ENCODE measurements at regions not wholly inside any gene's neighbourhood (a gene's known extent, or its start where the extent isn't known, plus 50 kb on each side); places are given as distances from the start of the nearest gene placed in this dataset.

DNA sequence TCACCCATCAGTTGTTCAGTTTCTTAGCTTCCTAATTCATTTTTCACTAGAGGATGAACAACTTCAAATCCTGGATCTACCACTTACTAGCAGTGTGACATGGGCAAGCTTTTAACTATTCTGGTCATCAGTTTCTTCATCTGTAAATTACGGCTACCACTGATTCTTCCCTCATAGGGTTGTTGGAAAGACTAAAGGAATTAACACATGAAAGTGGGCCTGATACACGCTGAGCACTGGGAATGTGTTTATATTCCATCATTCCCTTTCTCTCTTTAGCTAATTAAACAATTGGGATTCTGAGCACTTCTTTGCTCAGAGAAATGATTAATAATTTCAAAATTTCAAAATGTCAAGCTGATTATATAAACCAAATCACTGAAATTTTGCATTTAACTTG, 862.3 kb upstream of the GCFC2 start:
- no peak for DNase-seq

DNA sequence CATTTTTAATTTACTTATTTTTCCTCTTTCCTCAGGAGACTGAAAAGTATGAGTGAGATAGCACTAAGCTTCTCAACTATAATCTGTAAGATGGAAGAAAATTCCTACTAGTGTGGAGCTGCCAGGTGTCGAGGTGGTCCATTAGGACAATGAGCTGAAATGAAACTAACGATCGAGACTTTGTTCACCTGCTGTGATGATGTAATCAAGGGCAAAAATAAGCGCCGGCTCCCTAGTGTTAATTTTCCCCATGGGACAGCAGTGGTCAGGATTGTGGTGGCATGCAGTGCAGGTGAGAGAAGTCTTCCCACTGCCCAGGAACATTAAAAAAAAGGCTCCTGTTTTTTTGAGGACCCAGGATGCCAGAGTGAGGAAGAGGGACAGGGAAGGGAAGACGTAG, 859.1 kb upstream of the GCFC2 start:
- no peak for DNase-seq

DNA sequence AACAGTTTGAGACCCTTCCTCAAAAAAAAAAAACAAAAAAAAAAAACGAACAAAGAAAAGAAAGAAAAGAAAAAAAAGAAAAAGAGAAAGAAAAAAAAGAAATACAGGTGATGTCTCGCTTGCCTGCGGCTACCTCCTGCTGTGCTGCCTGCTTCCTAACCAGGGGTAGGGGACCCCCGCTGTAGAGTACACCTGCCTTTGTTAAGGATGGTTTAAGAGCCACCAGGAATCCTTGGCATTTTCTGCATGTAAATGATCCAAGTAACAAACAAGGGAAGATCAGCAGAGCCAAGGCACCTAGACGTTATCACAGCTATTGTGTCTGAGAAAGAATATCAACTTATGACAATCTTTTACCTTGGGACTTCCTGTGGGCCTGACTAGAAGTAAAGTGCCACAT, 856.8 kb upstream of the GCFC2 start:
- DNase-seq = no peak

DNA sequence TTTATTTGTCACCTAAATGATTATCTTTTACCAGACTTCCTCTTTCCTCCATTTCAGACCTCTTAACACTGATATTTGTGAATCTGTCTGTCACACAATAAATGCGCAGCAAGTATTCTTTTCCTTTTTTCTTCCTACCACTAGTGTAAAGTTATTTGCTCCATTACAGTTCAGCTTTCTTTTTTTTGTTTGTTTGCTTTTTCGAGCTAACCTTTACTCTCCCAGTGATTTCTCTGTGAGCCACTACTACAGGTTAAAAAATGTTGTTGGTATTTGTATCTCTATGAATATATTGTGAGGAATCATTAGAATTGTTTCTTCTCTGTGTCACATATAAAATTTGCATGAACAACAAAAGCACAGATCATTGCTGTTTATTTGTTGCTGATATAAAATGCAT, 854.0 kb upstream of the GCFC2 start:
- DNase-seq = no peak

DNA sequence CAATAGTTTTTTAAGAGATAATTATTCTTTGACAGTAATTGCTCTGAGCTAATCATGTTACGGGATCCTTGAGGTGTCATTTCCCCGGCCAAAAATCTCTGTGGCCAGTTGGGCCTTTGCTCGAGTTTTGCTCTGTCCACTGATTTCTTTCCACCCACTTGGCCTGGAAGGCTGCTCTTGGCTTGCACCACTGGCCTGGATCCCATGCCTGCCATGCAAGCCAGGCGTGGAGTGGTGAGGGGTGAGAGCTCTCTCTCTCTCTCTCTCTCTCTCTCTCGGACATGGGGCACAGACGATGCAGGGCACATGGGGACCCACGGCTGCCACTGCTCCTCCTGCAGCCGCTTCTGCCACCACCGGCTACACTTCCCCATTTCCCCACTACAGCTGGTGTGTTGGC, 853.0 kb upstream of the GCFC2 start:
- no peak for DNase-seq

DNA sequence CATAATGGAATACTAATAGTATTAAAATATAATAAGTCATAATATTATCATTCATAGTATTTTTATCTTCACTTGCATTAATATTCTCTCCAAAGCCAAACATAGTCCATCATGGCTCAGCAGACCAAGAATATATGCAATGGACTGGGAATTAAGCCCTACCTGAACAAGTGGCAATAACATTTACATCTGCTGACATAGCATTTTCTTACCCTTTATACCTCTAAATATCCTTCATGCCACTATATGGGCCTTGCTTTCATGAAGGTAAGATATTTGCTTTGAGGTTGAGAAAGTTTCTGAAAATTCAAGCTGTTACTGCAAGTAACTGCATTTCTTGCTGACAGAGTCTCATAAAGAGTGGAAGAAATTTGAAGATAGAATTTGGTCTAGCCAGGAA, 847.4 kb upstream of the GCFC2 start:
- DNase-seq = no peak

DNA sequence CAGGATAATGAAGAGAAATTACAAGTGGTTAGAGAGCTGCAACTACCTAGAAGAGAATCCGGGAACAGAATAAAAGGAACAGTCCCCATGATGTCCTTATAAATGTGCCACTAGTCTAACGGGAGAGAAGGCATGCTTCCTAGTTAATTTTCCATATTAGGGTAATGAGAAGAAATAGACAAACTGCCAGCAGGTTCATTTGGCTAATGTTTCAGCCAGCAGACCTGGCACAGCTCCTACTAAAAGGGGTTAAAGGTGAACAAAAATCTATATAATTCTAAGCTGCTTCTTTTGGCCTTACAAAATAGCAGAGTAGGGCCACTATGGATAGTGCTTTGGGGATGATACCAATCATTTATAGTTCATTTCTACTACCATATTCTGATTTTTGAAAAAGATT, 845.3 kb upstream of the GCFC2 start:
- no peak for DNase-seq

DNA sequence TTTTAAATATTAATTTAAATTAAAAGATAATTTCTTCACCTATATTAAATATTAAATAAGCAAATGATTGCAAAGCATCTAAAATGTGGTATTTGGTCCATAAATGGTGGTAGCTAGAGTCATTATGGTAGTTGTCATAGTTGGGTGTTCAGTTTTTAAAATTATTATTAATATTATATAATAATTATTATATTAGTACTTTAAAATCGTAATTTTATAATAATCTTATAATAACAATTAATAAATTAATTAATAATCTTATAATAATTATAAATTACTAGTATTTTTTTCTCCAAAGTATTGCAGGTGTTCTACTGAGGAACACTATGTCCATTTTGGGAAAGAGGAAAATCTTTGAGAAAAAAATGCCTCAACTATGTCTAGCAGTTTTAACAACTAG, 835.5 kb upstream of the GCFC2 start:
- DNase-seq = no peak

DNA sequence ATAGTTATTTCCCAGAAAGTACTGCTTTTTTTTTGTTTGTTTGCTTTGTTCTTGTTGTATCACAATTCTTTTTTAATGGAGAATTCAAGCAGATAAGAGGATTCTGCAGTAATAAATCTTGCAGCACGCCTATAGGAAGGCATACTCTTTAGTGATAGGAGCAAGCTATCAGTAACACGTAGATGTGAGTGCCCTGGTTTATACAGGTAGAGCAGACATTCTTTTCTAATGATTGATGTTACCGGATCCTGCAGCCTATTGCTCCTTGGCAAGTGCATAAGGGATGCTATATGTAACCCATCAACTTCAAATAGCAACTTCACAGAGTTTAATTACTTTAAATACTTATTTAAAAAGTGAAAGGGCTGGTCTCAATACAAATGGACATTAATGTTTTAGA, 834.2 kb upstream of the GCFC2 start:
- DNase-seq = no peak

DNA sequence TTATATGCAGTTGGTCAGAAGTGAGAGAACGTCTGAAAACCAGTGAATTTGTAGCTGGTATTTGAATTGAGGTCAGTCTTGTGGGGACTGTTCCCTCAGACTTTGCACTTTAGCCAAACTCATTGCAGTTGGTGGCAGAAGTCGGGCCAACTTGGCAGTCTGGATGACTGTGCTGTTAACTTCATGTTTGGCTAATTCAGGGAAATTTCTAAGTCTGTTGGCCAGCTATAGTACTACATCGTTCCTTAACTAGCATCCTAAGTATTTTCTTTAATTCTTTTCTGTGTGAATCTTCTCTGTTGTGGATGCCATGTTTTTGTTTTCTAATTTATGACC, 806.8 kb upstream of the GCFC2 start:
- no peak for DNase-seq

DNA sequence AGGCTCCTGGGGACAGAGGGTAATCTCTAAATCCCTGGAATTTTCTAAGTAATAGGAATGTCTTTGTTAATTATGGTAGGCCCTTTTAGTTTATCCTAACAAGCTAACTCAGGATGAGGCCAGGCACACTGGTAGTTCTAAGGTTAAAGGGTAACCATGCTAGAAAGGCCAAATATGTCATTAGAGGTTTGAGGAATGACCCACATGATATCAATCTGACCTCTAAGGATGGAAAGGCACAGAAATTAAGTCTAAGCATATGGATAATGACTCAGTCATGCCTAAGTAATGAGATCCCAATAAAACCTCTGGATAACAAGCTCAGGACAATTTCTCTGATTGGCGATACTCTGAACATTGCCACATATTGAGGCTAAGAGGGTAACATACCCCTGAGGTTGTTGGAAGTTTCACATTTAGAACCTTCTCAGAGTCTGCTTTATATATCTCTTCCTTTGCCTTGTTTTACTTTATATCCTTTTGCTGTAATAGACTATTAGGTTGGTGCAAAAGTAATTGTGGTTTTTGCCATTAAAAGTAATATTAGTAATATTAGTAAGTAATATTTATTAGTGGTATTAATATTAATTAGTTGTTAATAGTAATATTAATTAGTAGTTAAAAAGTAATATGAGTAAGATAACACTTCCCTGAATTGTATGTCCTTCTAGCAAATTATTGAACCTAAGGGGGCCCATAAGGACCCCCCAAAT, 806.3 kb upstream of the GCFC2 start:
- no peak for DNase-seq

DNA sequence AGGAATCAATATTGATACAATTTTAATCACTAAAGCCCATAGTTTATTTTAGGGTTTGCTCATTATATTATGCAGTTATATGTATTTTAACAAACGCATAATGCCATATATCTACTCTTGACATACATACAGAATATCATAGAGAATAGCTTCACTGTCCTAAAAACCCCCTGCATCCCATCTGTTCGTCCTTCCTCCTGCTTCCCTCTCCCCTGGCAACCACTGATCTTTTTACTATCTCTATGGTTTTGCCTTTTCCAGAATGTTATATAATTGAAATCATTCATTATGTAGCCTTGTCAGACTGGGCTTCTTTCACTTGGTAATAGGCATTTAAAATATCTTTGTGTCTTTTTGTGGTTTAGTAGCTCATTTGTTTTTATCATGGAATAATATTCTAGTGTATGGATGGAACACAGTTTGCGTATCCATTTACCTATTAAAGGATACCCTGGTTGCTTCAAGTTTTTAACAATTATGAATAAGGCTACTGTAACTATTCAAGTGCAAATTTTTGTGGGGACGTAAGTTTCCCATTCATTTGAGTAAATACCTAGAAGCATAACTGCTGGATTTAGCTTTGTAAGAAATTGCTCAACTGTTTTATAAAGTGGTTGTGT, 801.6 kb upstream of the GCFC2 start:
- no peak for DNase-seq

DNA sequence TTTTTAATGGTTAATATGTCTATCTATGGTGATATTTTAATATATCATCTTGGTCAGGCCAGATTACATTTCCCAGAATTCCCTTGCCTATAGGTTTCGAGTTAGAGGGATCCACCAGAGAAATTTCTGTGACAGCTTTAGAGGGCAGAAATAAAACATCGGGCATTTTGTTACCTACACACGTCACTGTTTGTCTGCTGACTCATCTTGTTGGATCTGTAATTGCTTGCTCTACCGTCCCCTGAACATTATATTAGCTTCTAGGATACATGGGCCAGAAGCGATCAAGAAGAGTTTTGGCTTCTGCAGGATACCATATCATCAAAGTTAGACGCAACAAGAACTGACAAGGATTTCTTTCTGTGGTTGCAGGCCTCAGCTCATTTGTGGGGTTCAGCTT, 795.8 kb upstream of the GCFC2 start:
- DNase-seq = no peak

DNA sequence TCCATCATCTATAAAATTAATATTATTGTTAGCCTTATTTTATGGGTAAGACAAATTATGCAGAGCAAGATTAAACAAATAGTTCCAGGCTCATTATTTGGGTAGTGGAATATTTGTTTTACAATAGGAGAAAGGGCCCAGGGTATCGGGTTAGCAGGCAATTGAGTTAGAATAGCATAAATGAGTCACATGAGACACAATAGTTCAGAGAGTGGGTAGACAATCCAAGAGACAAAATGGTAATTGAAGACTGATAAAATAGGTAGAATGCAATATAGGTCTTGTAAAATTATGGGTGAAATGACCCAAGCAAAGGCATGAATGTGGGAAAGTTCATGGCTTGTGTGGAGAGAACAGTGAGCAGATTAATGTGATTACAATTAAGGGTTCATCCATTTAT, 790.9 kb upstream of the GCFC2 start:
- no peak for DNase-seq

DNA sequence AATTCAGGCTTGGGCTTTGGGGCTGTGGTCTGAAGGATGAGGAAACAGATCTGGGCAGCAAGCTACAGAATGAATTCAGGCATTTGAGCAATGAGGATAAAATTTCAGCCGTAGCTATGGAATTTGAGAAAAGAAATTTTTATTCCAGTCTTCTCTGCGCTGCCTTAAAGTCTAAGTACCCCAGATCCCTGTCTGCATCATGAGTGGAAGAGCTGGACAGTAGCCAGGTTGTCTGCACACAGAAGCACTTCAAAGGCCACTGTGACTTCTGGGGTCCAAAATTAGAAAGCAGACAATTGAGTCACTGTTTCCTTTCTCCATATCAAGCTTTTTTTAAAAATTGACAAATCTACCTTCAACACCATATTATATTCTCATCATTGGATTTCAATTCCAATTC, 787.6 kb upstream of the GCFC2 start:
- DNase-seq = no peak

DNA sequence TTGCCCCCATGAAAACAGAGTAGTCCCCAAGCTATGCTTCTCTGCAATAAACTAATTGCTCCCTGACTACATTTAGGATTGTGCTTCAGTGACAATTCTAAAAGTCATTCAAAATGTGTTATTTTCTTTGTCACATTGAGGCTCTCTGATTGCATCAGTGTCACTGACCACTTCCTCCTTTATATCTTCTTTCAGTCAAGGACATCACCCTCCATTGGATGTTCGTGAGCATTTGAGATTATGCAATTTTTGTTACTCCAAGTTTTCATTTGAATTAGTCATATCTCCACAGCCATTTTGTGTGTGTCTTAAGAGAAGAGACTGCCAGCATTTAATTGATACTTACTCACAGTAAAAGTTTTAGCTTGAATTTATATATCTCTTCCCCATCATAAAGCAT, 780.8 kb upstream of the GCFC2 start:
- no peak for DNase-seq

DNA sequence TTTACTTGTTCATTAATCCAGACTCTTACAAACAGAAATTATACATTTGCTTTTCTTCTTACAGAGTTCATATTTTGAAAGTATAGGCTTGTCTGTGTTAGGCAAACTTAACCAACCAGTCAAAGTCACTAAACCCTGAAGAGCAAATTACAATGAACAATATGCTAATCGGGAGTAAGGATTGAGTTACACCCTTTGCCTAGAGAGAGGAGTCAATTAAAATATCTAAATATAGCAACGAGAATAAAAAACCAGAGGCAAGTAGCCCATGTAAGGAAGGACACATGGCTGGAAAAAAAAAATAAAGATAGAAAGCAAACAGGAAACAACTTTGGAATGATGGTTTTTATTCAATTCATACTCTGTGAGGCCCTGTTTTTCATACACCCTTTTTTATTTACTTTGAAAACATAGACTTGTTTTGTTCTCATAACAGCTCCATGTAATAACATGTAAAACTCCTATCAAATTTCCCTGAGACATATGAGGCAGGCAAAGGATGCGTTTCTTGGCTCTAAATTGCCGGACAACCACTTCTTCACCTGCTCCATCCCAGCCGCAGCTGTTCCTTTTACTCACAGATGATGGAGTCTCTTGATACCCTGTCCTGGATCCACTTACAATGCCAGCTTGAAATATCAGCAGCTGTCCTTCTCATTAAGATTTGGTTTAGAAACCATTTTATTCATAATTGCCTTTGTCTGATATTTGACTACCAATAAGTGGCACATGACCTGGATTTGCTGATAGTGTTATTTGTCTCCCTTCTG, 767.7 kb upstream of the GCFC2 start:
- no peak for DNase-seq

DNA sequence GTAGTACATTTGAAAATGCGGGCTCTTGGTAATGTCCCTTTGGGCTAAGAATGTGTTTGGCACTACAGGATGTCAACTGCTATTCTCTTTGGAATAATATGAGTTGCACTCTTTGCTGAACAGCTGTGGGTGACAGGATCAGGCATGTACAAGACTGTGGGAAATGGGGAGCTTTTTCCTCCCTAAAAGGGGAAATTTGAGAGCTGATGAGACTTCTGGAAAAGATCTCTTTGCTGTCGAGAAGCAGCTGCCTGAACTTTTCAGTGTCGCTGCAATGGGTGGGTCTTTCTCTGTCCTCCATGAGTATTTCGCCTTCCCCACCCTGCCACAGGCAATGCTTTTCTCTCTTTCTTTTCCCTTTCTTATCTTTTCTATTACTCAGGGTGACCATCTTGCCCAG, 762.2 kb upstream of the GCFC2 start:
- no peak for DNase-seq

DNA sequence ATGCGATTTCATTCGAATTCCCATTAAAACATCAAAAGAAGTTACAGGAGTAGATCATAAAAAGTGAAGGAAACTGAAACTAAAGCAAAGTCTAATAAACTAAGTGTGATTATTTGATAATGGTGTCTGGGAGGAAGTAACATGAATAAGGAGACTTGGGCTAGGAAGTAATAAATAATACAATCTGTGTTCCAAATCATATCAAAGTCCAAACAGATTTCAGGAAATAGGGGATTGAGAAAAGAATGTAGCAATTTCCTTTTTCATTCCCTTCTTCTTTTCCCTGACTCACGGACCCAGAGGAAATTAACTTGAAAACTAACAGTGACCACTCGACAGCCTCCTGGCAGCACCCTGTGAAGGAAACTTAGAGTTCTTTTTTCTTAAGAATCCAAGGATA, 758.4 kb upstream of the GCFC2 start:
- no peak for DNase-seq

DNA sequence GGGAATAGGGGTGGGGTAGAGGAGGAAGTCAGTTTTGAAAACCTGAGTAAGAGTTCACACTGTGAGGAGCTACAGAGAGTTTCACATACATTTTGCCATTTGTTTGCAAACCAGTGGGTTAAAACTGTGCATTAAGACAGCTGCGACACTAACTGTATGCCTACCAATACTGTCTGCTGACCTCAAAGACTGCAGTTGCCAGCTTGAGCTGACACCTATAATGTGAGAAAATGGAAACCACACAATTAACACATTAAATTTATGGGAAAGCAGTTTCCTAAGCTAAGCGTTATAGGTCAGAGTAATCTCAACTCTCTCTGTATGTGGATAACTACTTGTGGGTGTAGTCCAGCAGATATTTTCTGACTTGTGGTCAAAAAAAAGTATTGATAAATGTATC, 756.6 kb upstream of the GCFC2 start:
- DNase-seq = no peak

DNA sequence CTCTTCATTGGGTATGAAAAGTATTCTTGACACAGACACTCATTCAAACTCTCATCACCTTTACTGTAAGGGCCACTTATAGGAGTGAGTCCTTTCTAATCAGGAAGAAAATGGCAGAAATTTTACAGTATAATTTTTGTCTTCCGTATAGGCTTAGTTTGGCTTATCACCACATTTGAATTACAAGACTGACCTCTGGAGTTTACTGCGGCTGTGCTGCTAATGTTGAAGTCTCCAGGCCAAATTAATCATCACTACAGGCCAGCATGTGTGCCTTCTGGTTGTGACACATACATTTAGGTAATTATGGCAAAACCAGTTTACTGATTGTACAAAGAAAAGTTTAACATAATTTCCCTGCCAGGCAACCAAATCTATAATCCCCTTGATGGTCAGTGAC, 753.6 kb upstream of the GCFC2 start:
- no peak for DNase-seq

DNA sequence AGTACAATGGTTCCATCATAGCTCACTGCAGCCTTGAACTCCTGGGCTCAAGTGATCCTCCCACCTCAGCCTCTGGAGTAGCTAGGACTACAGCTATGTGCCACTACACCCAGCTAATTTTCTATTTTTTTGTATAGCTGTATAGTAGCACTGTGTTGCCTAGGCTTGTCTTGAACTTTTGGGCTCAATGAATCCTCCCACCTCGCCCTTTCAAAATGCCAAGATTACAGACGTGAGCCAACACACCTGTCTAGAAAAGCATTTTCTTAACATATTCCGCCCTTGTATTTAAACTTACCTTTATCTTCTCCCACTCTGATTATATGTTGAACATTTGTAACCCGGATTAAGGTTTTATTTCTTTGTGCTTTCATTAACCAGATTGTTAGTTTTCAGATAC, 750.7 kb upstream of the GCFC2 start:
- no peak for DNase-seq

DNA sequence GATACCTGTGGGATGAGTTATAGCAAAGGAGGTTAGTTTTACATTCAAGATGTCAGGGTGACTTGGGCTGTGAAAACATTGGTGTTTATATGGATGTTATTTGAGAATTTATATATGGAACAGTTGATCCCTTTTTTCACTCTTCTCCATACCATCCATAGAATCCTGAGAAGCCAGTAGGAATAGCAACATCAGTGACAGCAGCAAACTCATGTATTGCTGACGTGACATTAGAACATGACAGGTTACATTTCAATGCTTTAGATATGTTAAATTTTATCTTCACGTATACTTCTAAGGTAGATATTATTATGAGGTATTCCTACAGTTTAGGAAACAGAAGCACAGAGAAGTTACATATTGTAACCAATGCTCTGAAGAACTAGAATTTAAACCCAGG, 745.2 kb upstream of the GCFC2 start:
- DNase-seq = no peak

DNA sequence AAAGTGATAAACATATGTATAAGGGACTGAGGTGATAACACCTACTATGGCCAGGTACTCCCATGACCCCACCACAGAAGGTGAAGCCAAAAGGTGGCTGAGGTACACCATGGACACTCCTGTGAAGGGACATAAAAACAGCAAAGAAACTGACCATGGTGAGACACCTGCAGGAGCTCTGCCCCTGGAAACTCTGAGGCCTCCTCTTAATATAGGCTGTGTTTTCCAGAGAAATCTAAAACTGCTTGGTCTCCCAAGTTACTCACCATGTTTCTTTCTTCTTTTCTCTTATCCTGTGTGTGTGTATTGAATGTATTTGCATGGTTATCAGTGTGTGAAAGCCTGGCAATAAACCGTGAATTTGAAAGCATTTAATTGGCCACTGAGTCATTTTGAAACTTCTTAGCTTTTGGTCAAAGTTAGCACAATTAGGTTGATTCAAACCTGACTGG, 739.3 kb upstream of the GCFC2 start:
- no peak for DNase-seq

Measured in fibroblast of skin of scalp (primary cell).